Caco-2 (cell line): ENCODE measurements at regions not wholly inside any gene's neighbourhood (a gene's known extent, or its start where the extent isn't known, plus 50 kb on each side); places are given as distances from the start of the nearest gene placed in this dataset.

Source experiments
- BruUV-seq: library from RNA; stranded (reverse); fragments of 400-500 nt; replicated peaks from 2 replicates; lab custom pipeline; 2021; lab: Mats Ljungman, UMichigan
- CTCF ChIA-PET: fragments of 300-600 bp; sonication (Branson Sonifier 250); formaldehyde crosslinking; loops from one replicate; lab custom pipeline; 2022; ENCODE audit warnings: antibody characterized with exemption; lab: Charles Lee
- POLR2A ChIA-PET: fragments of 300-600 bp; sonication (Branson Sonifier 250); formaldehyde crosslinking; loops from one replicate; lab custom pipeline; 2022; ENCODE audit warnings: antibody characterized with exemption; lab: Charles Lee
- DNase-seq, 2 experiments: peaks; one replicate each; pipeline versions ENCODE4 v3.0.0 to v3.0.0-alpha.2; 2020 to 2022
- H3K27me3 ChIP-seq: replicated peaks from 2 replicates; pipeline ENCODE4 v1.6.0; 2011; ENCODE audit warnings: low read length; ENCODE audit not compliant: control insufficient read depth, insufficient read depth
- H3K36me3 ChIP-seq: 2 replicates; pipeline ENCODE4 v1.5.1; 2011; ENCODE audit warnings: low read length; ENCODE audit not compliant: control insufficient read depth, insufficient read depth
- H3K4me1 ChIP-seq: fragments of 250-450 bp; sonication (Bioruptor Pico); 2 replicates; pipeline ENCODE4 v1.5.1; 2020; ENCODE audit warnings: mild to moderate bottlenecking
- H3K4me3 ChIP-seq: 2 replicates; pipeline ENCODE4 v1.5.1; 2011; ENCODE audit warnings: low read depth, mild to moderate bottlenecking, control low read depth, low read length
- H3K9me3 ChIP-seq: fragments of 250-450 bp; sonication (Bioruptor Pico); 2 replicates; pipeline ENCODE4 v1.5.1; 2020; ENCODE audit warnings: mild to moderate bottlenecking, moderate library complexity
- H3K27ac Mint-ChIP-seq: one replicate; pipeline ENCODE4 v1.8.0; 2022; ENCODE audit warnings: mixed read lengths; ENCODE audit not compliant: unreplicated experiment
- H3K27me3 Mint-ChIP-seq: one replicate; pipeline ENCODE4 v1.8.0; 2022; ENCODE audit warnings: mixed read lengths; ENCODE audit not compliant: insufficient read depth, unreplicated experiment
- H3K36me3 Mint-ChIP-seq: one replicate; pipeline ENCODE4 v1.8.0; 2022; ENCODE audit warnings: mild to moderate bottlenecking, mixed read lengths; ENCODE audit not compliant: insufficient read depth, unreplicated experiment
- H3K4me1 Mint-ChIP-seq: one replicate; pipeline ENCODE4 v1.8.0; 2022; ENCODE audit warnings: low read depth, mixed read lengths; ENCODE audit not compliant: unreplicated experiment
- H3K4me3 Mint-ChIP-seq: one replicate; pipeline ENCODE4 v1.8.0; 2022; ENCODE audit warnings: mild to moderate bottlenecking, moderate library complexity, mixed read lengths; ENCODE audit not compliant: unreplicated experiment
- H3K9me3 Mint-ChIP-seq: one replicate; pipeline ENCODE4 v1.8.0; 2022; ENCODE audit warnings: mixed read lengths; ENCODE audit not compliant: unreplicated experiment
- intact Hi-C: fragments of 100-400 bp; cut with micrococcal nuclease; formaldehyde crosslinking; loops from one replicate; pipeline ENCODE4 v1.10.0; 2022; ENCODE audit not compliant: unreplicated experiment
- TF ChIP-seq, protein P1 (sequence below), 2 experiments: fragments of 200-600 bp in 1 of 2; IDR thresholded peaks; 1 replicate in 1 of 2; 2 replicates in 1 of 2; pipeline versions ENCODE4 v1.5.1 to v1.8.0; 2011 to 2022; ENCODE audit warnings: antibody characterized with exemption in 1 of 2, control low read depth in 1 of 2, inconsistent platforms in 1 of 2, low read depth in 1 of 2, low read length in 1 of 2, mild to moderate bottlenecking in 1 of 2, moderate library complexity in 1 of 2; ENCODE audit not compliant: insufficient read depth in 1 of 2, severe bottlenecking in 1 of 2, unreplicated experiment in 1 of 2

DNA sequence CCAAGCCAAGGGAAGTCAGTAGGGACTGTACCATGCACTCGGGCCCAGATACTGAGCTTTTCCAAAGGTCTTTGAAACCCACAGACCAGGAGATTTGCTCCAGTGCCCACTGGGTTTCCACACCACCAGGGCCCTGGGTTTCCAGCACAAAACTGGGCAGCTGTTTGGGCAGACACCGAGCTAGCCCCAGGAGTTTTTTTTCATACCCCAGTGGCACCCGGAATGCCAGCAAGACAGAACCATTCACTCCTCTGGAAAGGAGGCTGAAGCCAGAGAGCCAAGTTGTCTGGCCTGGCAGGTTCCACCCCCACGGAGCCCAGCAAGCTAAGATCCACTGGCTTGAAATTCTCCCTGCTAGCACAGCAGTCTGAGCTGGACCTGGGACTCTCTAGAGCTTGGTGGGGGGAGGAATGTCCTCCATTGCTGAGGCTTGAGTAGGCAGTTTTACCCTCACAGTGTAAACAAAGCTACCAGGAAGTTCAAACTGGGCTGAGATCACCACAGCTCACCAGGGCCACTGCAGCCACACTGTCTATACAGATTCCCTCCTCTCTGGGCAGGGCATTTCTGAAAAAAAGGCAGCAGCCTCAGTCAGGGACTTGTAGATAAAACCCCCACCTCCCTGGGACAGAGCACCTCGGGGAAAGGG is 793.7 kb downstream of the RPS29 start:
- Histone ChIP-seq H3K36me3 (no peaks in the 10 kb centered on the region), H3K27me3 (no peaks in the 10 kb centered on the region), H3K4me1 (no peaks in the 10 kb centered on the region), H3K9me3 (no peaks in the 10 kb centered on the region), H3K4me3 (no peak overlapping the region)
- H3K9me3 Mint-ChIP-seq, result peaks cover 19% of the 10 kb centered on the region
- H3K27me3 Mint-ChIP-seq, result no peaks in the 10 kb centered on the region
- no peaks in the 10 kb centered on the region for H3K36me3 Mint-ChIP-seq
- H3K27ac Mint-ChIP-seq, result no peak overlapping the region
- ChIA-PET POLR2A (no interaction called here), CTCF (no interaction called here)
- TF ChIP-seq, protein P1, sequence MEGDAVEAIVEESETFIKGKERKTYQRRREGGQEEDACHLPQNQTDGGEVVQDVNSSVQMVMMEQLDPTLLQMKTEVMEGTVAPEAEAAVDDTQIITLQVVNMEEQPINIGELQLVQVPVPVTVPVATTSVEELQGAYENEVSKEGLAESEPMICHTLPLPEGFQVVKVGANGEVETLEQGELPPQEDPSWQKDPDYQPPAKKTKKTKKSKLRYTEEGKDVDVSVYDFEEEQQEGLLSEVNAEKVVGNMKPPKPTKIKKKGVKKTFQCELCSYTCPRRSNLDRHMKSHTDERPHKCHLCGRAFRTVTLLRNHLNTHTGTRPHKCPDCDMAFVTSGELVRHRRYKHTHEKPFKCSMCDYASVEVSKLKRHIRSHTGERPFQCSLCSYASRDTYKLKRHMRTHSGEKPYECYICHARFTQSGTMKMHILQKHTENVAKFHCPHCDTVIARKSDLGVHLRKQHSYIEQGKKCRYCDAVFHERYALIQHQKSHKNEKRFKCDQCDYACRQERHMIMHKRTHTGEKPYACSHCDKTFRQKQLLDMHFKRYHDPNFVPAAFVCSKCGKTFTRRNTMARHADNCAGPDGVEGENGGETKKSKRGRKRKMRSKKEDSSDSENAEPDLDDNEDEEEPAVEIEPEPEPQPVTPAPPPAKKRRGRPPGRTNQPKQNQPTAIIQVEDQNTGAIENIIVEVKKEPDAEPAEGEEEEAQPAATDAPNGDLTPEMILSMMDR (IDR thresholded peaks at IDR 0.05; ENCODE audit: insufficient read depth in 1 of 2, low read depth in 1 of 2, low read length in 1 of 2, severe bottlenecking in 1 of 2, unreplicated experiment in 1 of 2), result no peak
- intact Hi-C loops, result no loop called here
- H3K4me1 Mint-ChIP-seq, result no peaks in the 10 kb centered on the region
- BruUV-seq, result no TSS peak
- no peak overlapping the region for H3K4me3 Mint-ChIP-seq
- no peak for DNase-seq

DNA sequence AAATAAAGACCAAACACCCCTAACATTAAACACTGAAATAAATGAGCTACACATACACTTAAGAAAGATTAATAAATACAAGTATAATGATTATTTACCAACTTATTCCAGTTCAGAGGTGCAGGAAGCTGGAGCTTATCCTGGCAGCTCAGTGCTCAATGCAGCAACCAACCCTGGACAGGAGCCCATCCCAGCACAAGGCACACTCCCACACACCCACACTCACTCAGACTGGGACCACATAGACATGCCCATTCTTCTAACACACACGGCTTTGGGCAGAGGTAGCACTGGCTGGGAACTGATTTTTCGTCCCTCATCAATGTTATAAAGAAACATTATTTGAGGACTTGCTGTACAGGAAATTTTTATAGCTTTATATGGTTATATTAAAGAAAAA is 797.4 kb downstream of the RPS29 start:
- H3K36me3 ChIP-seq, result no peaks in the 10 kb centered on the region
- no peaks in the 10 kb centered on the region for H3K27me3 ChIP-seq
- no peaks in the 10 kb centered on the region for H3K4me1 ChIP-seq
- ChIA-PET POLR2A (no interaction called here), CTCF (no interaction called here)
- no peaks in the 10 kb centered on the region for H3K9me3 ChIP-seq
- H3K4me3 ChIP-seq, result no peak overlapping the region
- TF ChIP-seq, protein P1 (IDR thresholded peaks at IDR 0.05; ENCODE audit: insufficient read depth in 1 of 2, low read depth in 1 of 2, low read length in 1 of 2, severe bottlenecking in 1 of 2, unreplicated experiment in 1 of 2), result no peak
- Mint-ChIP-seq H3K4me1 (no peaks in the 10 kb centered on the region), H3K36me3 (no peaks in the 10 kb centered on the region), H3K4me3 (no peak overlapping the region), H3K27ac (no peak overlapping the region), H3K27me3 (no peaks in the 10 kb centered on the region), H3K9me3 (peaks cover 6% of the 10 kb centered on the region)
- BruUV-seq, result no TSS peak
- intact Hi-C loops, result no loop called here
- DNase-seq, result no peak

DNA sequence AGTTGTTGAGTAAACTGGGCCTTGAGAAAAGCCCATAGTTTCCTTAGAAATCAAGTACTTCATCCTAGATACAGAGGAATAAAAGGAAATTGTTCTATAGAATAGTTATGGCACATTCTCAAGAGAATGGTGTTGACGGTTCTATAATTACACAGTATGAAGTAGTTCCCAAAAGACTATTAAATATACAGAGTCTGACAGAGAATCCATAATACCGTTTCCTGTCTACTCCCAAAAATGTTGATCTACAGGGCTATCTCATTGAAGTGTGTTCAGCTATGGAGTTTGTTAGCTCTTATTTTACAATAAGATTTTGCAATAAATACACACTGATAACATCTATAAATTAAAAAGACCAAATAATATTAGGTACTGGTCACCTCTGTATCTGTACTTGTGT is 799.7 kb downstream of the RPS29 start:
- ChIA-PET POLR2A (no interaction called here), CTCF (no interaction called here)
- H3K4me3 Mint-ChIP-seq, result no peak overlapping the region
- no peak overlapping the region for H3K4me3 ChIP-seq
- no peaks in the 10 kb centered on the region for H3K36me3 ChIP-seq
- H3K27me3 Mint-ChIP-seq, result no peaks in the 10 kb centered on the region
- TF ChIP-seq, protein P1 (IDR thresholded peaks at IDR 0.05; ENCODE audit: insufficient read depth in 1 of 2, low read depth in 1 of 2, low read length in 1 of 2, severe bottlenecking in 1 of 2, unreplicated experiment in 1 of 2), result no peak
- H3K27ac Mint-ChIP-seq, result no peak overlapping the region
- no peaks in the 10 kb centered on the region for H3K27me3 ChIP-seq
- no TSS peak for BruUV-seq
- H3K36me3 Mint-ChIP-seq, result no peaks in the 10 kb centered on the region
- no peaks in the 10 kb centered on the region for H3K4me1 Mint-ChIP-seq
- DNase-seq, result no peak
- H3K4me1 ChIP-seq, result no peaks in the 10 kb centered on the region
- intact Hi-C loops, result no loop called here
- no peaks in the 10 kb centered on the region for H3K9me3 Mint-ChIP-seq
- no peaks in the 10 kb centered on the region for H3K9me3 ChIP-seq
